Islet of Langerhans (tissue), 1 donor: ENCODE measurements at regions not wholly inside any gene's neighbourhood (a gene's known extent, or its start where the extent isn't known, plus 50 kb on each side); places are given as distances from the start of the nearest gene placed in this dataset.
"Not testable (repeated sequence)": the region's sequence is repeated elsewhere in the genome, so short reads cannot be mapped to it uniquely, and the experiment has no call there.

Experiments
- FAIRE-seq: peaks from one replicate; lab custom pipeline; 2011; peaks lifted over from hg19 to GRCh38; lab: Jason Lieb, UNC

DNA sequence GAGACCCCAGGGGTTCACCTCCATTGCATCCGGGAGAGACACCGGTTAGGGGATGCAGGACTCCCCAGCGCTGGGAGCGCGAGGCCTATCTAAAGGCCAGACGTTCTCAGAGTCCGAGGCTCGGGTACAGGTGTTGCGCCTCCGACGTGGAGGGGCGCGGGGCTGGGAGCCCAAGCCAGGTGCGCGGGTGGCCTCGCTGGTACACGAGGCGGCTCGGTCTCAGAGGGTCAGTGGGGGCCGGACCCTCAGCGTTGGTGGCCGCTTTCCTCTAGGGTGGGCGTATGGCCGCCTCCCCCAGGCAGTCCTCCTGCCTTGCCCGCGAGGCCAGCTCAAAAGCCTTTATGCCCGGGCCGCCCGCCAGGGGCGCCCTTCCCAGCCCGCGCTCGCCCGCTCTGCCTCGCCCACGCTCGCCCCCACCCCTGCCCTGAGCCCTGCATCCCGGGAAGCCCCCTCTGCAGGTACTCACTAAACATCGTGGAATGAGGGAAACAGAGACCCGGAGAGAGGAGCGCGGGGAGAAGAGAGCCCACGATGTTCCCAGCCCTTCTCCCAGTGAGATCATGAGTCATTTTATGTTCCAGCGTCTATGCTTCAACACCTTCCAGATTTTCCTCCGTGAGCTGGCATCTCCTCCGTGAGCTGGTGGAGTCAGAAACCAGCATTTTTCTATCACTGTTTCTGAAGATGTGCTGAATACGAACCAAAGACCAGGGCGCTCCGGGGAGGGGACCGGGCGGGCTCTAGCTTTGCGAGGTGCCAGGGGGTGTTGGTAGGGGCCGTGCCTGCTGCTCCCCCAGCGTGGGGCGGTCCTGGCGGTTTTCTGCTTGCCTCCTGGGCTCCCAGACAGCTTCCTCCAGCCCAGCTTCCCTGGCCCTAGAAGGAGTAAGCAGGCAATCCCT is 73.8 kb downstream of the DIO3 start:
- no peak for FAIRE-seq

DNA sequence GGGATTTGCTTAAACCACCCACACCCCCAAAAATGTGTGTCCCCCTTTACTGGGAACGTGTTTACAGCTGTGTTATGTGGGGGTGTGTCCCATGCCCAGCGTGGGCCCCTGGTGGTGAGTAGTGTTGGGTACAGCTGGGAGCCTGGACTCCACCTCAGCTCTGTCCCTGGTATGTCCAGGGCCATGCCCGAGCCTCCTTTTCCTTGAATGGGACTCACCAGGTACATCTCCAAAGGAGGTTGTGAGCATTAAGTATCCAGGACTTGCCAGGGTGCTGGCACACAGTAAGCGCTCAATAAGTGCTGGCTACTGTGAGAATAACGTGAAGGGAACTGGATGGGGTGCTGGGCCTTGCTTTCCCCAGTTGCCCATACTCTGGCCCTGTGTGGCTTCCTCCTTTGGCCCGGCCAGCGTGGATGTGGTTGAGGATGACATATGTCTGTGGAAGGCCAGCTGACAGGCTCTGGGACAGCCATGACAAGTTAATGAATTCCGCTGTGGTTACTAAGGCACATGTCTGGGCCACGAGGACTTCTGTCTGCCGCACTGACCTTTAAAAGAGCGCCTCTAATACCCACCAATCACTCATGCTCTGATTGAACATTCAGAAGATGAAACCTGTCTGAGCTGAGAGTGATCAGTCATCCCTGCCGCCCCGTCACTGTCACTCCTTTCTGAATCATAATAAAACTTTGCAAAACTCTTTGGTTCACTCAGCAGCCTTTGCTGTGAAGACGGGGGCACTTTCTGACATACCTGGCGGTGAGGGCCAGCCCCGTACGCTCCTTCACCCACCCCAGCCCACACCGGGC is 74.7 kb downstream of the DIO3 start:
- FAIRE-seq = no peak

DNA sequence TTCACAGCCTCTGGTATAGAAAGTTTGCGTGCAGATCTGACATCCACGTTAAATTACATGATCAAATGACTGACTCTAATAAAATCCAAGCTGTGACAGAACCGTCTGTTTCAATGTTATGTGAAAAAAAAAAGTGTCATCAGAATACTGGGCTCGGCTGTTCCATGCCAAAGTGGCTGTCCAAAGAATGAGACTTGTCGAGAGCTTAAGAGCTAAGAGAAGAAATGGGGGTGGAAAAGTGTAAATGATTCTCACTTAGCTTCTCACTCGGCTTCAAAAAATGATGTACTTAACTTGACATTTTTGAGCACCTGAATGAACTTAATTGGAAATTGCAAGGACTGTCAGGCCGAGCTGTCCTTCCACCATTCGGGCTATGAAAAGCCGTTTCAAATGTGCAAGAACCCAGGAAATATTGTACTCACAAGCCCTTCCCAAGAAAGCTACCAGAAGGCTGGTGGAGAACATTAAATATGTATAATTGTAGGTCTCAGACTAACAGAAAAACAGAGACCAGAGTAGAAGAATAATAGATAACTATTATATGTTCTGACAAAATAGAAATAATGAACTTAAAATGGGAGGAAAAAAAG is 78.0 kb downstream of the DIO3 start:
- FAIRE-seq = no peak

DNA sequence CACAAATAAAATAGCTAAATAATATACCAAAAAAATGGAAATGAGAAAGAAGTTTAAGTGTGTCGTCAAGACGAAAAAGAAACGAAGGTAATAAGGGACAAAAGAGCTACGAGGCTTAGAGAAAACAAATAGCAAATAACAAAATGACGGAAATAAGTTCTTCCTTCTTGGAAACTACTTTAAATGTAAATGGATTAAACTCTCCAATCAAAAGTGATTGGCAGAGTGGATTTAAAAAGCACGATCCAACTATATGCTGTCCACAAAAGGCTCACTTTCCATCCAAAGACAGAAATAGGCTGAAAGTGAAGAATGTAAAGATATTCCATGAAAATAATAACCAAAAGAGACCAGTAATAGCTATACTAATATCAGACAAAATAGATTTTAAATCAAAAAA is 82.4 kb downstream of the DIO3 start:
- no peak for FAIRE-seq

DNA sequence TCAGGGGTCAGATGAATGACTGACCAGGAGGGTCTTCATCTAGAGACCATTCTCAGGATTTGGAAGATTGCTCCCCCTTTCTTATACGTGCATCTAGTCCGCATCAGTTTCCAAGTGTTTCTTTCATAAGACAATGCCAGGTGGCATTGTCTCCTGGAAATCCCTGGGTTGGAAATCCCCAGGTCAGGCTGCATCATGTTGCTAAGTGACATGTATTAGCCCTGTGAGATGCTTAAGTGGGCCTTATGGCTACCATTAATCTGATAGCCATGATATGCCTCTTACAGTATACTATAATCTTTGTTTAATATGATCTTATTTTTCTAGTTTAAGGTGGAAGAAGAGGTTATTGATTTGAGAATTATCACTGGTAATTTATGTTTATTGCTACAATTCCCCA is 92.8 kb downstream of the DIO3 start:
- FAIRE-seq = no peak

DNA sequence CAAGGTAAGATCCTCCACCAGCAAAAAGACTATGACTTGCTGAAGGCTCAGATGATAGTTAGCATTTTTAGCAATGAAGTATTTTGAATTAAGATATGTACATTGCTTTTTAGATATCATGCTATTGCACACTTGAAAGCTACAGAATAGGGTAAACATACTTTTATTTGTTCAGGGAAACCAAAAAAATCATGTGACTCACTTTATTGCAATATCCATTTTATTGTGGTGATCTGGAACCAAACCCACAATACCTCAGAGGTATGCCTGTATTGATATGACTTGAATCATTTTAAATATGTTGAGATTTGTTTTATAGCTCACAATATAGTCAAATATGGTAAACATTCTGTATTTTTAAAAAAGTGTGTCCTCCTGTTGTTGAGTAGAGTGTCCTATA is 96.1 kb downstream of the DIO3 start:
- no peak for FAIRE-seq

DNA sequence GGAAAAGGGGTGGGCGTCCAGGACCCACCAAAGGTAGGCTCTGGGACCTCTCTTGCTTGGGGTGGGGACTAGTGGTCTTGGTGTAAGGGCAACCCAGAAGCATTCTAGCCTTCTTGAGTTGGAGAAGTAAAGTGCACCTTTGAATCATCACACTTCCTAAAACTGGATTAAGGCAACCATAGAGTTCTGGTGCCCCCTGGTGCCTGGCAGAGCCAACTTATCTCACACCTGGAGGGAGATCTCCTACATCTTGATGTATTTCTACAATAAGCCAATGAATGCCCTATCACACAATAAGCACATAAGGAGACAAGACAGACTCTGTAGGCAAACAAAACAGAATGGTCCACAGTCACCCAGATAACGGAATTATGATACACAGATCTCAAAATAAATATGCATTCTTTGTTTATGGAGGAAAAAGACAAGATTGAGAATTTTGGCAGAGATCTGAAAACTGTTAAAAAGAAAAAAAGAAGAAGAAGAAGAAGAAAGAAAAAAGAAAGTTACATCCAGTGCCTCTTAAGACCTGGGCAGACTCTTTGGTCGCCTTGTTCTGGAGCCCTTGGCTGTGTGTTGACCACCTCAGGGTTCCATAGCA is 95.9 kb upstream of the PPP2R5C start:
- no peak for FAIRE-seq

DNA sequence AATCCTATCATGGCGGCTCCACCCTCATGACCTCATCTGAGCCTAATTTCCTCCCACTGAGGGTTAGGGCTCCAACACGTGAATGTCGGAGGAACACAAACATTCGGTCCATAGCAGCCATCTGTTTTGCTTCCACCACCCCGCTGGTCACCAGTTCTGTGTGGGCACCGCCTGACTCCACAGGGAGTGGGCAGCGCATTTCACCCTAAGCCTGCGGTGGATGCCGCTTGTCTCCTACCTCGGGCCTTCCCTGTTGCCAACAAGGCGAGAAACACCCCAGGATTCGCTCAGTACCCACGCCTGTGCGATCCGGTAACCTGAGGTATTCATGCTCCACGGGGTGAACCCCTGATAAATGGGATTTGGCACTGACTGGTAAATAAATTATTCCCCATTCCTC is 95.2 kb upstream of the PPP2R5C start:
- no peak for FAIRE-seq

DNA sequence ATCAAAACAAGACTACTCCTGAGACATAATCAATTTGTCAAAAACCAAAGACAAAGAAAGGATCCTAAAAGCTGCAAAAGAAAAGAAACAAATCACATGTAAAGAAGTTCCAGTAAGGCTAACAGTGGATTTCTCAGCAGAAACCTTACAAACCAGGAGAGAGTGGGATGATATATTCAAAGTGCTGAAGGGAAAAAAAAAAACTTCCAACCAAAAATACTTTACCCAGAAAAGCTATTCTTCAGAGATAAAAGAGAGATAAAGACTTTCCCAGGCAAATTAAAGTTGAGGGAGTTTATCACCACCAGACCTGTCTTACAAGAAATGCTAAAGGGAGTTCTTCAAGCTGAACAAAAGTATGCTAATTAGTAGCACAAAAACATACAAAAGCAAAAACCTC is 91.9 kb upstream of the PPP2R5C start:
- FAIRE-seq = no peak

DNA sequence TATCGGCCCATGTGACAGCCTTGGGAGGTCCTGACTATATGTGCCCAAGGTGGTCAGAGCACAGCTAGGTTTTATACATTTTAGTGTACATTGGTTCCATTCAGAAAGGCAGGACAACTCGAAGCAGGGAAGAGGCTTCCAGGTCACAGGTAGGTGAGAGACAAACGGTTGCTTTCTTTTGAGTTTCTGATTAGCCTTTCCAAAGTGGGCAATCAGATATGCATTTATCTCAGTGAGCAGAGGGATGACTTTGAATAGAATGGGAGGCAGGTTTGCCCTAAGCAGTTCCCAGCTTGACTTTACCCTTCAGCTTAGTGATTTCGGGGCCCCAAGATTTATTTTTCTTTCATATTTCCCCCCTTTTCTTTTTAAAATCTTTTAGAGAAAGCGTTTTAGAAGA is 87.6 kb upstream of the PPP2R5C start:
- no peak for FAIRE-seq

DNA sequence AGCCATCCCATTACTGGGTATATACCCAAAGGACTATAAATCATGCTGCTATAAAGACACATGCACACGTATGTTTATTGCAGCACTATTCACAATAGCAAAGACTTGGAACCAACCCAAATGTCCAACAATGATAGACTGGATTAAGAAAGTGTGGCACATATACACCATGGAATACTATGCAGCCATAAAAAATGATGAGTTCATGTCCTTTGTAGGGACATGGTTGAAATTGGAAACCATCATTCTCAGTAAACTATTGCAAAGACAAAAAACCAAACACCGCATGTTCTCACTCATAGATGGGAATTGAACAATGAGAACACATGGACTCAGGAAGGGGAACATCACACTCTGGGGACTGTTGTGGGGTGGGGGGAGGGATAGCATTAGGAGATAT is 85.7 kb upstream of the PPP2R5C start:
- not testable (repeated sequence) for FAIRE-seq

DNA sequence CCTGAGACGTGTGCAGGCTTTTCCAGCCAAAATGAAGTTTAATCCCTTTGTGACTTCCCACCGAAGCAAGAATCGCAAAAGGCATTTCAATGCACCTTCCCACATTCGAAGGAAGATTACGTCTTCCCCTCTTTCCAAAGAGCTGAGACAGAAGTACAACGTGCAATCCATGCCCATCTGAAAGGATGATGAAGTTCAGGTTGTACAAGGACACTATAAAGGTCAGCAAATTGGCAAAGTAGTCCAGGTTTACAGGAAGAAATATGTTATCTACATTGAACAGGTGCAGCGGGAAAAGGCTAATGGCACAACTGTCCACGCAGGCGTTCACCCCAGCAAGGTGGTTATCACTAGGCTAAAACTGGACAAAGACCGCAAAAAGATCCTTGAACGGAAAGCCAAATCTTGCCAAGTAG is 83.6 kb upstream of the PPP2R5C start:
- FAIRE-seq = not testable (repeated sequence)

DNA sequence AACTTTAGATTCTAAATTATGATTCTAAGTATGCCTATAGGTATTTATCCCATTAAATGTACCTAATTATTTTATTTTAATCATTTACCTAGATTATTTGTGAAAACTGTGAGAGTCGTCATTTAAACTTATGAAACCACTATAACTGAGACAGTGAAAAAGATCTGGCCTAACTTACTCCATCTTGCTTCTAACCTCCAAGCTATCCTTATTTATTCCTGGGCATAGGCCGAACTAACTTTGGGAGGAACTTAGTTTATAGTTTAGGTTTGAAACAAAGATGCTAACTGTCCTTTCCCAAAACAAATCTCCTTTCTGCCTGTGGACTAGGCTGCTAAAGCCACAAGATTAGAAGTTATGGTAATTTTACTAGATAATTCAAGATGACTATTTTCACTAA is 79.7 kb upstream of the PPP2R5C start:
- no peak for FAIRE-seq

DNA sequence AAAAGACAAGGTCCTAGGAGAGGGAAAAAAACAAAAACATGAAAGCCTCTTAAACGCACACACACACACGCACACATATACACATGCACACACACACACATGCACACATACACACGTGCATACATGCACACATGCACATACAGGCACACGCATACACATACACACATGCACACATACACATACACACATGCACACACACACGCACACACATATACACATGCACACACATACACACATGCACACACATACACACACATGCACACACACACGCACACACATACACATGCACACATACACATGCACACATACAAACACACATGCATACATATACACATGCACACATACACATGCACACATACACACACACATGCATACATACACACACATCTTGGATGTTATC is 78.1 kb upstream of the PPP2R5C start:
- no peak for FAIRE-seq

DNA sequence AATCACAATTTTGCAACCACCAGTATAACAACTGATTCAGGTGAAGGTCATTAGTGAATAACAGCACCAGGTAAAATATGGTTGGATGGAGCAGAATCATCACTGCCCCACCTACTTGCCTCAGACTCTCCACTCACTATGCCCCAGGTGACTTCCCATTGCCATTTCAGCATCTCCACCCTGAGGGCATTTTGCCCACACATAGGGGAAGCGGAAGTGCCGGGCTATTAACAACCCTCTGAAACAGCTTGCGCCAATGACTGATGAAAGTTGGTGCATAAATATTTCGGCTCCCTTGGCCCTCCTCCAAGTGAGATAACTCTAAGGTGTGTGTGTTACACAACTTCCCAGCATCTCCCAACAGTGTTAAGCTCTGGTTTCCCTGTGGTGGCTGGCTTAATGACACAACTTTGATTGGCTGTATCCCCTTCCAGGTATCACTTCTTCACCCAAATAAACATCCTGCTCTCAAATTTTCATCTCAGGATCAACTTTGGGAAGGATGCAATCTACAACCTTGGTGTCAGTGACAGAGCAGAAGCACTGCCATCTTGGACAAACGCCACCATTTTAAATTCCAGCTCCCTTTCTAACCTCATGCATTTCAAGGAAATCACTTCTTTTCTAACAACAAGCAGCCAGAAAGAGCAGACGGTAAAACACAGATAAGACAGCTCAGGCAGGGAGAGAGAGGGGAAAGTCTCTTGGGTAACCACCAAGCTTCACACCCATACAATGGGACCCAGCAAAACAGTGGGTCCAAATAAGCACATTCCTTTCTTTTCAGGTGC is 73.6 kb upstream of the PPP2R5C start:
- FAIRE-seq = no peak

DNA sequence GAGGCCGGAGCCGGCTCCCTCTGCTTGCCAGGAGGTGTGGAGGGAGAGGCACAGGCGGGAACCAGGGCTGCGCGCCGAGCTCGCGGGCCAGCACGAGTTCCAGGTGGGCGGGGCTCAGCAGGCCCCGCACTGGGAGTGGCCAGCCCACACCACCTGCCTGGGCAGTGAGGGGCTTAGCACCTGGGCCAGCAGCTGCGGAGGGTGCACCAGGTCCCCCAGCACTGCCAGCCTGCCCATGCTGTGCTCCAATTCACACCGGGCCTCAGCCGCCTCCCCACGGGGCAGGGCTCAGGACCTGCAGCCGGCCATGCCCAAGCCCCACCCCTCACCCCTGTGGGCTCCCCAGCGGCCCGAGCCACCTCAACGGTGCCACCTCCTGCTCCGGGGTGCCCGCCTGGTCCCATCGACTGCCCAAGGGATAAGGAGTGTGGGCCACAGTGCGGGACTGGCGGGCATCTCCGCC is 72.4 kb upstream of the PPP2R5C start:
- no peak for FAIRE-seq

DNA sequence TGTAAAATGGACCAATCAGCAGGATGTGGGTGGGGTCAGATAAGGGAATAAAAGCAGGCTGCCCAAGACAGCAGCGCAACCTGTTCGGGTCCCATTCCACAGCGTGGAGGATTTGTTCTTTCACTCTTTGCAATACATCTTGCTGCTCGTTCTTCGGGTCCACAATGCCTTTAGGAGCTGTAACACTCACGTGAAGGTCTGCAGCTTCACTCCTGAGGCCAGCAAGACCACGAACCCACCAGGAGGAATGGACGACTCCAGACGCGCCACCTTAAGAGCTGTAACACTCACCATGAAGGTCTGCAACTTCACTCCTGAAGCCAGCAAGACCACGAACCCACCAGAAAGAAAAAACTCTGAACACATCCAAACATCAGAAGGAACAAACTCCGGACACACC is 71.5 kb upstream of the PPP2R5C start:
- not testable (repeated sequence) for FAIRE-seq

DNA sequence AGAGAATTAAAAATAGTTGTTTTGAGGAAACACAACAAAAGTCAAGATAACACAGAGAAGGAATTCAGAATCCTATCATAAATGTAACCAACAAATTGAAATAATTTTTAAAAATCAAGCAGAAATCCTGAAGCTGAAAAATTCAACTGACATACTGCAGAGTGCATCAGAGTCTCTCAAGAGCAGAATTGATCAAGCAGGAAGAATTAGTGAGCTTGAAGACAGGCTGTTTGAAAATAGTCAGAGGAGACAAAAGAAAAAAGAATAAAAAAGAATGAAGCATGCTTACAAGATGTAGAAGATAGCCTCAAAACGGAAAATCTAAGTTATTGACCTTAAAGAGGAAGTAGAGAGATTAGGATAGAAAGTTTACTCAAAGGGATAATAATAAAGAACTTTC is 65.8 kb upstream of the PPP2R5C start:
- FAIRE-seq = no peak

DNA sequence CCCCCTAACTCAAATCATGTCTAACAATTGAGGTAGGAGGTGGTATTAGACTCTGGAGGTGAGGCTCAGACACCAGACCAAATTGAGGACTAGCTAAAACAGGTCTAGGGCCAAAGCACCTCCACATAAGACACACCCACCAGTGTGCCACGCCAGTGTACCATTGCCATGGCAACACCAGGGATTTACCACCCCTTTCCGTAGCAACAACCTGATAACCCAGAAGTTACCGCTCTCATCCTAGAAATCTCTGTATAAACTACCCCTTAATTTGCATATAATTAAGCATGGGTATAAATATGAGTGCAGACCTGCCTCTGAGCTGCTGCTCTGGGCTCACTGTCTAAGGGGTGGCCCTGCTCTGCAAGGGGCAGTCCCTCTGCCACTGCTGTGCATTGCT is 57.4 kb upstream of the PPP2R5C start:
- FAIRE-seq = no peak

DNA sequence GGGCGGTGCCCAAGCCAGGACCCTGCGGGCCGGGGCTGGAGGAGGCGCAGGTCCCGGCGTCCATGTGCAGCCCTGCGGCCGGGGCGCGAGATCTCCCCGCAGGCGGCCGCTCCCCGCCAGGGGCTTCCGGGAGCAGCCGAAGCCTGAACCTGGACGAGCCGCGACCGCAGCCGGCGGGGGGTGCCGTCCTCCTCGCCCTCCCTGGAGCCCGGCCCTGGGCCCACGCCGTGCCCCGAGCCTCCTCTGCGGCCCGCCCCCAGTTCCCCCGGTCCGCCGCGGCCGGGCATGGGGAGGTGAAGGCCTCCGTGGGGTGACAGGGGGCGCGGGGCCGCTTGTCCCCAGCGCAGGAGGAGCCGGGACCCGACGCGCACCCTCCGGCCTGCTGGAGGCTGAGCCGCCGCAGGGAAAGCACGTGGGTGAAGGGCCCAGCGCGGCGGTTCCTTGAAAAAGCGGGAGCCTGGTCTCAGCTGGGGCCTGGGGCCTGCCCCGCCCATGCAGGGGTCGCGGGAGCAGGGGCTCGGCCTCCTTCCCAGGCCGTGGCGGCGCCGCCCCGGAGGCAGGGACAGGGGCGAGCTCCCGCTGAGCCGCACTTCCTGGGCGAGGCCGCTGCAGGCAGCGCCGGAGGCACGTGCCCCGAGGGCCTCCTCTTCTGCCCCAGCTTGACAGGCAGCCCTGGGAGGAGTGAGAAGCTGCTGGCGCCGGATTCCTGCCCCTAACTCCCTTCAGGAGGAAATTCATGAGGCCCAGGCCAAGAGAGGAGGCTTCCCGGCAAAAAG is 55.6 kb upstream of the PPP2R5C start:
- no peak for FAIRE-seq

DNA sequence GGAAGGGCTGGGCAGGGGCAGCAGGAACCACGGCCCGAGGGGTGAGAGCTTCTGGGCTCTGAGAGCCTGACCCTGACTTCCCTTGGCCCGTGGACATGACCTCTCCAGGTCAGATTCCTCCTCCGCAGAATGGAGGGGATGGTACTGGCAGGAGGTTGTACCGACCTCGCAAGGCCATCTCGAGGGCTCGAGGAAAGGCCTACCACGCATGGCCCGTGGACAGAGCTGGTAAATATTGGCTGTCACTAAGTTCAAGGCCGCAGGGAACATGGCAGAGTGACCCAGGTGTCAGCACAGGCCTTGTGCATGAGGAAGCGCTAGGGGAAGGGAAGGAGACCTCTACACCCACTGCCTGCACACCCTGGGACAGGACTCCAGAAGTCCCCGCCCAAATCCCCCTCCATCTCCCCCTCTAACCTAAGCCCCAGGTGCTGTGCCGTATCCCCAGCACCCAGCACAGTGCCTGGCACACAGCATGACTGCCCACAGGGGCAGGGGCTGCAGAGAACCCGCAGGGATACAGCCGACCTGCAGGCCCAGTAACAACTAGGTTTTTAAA is 54.9 kb upstream of the PPP2R5C start:
- no peak for FAIRE-seq
